Gastrocnemius medialis (tissue), 4 donors: ENCODE measurements at regions not wholly inside any gene's neighbourhood (a gene's known extent, or its start where the extent isn't known, plus 50 kb on each side); places are given as distances from the start of the nearest gene placed in this dataset.

Experiments used
- CTCF ChIP-seq, 5 experiments: fragments of 450-650 bp in 3 of 5; fragments of 200-600 bp in 2 of 5; sonication (generic) in 2 of 5; IDR thresholded peaks in 4 of 5; conservative IDR thresholded peaks in 1 of 5; 1 replicate in 4 of 5; 2 replicates in 1 of 5; pipeline ENCODE4 v1.5.1; 2016 to 2019; ENCODE audit warnings: antibody characterized with exemption in 5 of 5, mild to moderate bottlenecking in 3 of 5, moderate library complexity in 3 of 5
- POLR2A ChIP-seq, 2 donors: fragments of 450-650 bp; IDR thresholded peaks; one replicate each; pipeline ENCODE4 v1.6.1; 2017; ENCODE audit warnings: antibody characterized with exemption in 2 of 2, mild to moderate bottlenecking in 2 of 2, moderate library complexity in 2 of 2

- TF ChIP-seq CTCF (IDR thresholded peaks at IDR 0.05 in 4 of 5, conservative IDR thresholded peaks at IDR 0.05 in 1 of 5) (no peak), POLR2A (IDR thresholded peaks at IDR 0.05) (no peak)
These were observed 54.3 kb upstream of the IYD start for GRCh38 chr6:150314230-150315188.
